GM12864 (cell line): ENCODE measurements at regions not wholly inside any gene's neighbourhood (a gene's known extent, or its start where the extent isn't known, plus 50 kb on each side); places are given as distances from the start of the nearest gene placed in this dataset.

Experiments
- DNase-seq: peaks from one replicate; pipeline ENCODE4 v3.0.0-alpha.2; 2011; ENCODE audit warnings: low read depth
- H3K4me3 ChIP-seq: 2 replicates; pipeline ENCODE4 v1.5.1; 2011; ENCODE audit warnings: mild to moderate bottlenecking, low read depth, low read length, control low read depth
- TF ChIP-seq, protein P1 (sequence below): IDR thresholded peaks from 2 replicates; pipeline ENCODE4 v1.5.1; 2011; ENCODE audit warnings: low read depth, mild to moderate bottlenecking, moderate library complexity, low read length, control low read depth, inconsistent platforms; ENCODE audit errors: missing control alignments

DNA sequence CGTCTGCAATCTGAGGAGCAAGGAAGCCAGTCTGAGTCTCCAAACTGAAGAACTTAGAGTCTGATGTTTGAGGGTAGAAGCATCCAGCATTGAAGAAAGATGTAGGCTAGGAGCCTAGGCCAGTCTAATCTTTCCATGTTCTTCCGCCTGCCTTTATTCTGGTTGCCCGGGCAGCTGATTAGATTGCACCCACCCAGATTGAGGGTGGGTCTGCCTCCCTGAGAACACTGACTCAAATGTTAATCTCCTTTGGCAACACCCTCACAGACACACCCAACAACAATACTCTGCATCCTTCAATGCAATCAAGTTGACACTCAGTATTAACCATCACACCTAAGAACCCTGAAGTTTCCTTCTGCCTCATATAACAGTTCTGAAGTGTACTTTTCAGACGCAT is 350.1 kb downstream of the RFPL4B start:
- no peak for DNase-seq
- no peak overlapping the region for H3K4me3 ChIP-seq
- TF ChIP-seq, protein P1, sequence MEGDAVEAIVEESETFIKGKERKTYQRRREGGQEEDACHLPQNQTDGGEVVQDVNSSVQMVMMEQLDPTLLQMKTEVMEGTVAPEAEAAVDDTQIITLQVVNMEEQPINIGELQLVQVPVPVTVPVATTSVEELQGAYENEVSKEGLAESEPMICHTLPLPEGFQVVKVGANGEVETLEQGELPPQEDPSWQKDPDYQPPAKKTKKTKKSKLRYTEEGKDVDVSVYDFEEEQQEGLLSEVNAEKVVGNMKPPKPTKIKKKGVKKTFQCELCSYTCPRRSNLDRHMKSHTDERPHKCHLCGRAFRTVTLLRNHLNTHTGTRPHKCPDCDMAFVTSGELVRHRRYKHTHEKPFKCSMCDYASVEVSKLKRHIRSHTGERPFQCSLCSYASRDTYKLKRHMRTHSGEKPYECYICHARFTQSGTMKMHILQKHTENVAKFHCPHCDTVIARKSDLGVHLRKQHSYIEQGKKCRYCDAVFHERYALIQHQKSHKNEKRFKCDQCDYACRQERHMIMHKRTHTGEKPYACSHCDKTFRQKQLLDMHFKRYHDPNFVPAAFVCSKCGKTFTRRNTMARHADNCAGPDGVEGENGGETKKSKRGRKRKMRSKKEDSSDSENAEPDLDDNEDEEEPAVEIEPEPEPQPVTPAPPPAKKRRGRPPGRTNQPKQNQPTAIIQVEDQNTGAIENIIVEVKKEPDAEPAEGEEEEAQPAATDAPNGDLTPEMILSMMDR = no peak

DNA sequence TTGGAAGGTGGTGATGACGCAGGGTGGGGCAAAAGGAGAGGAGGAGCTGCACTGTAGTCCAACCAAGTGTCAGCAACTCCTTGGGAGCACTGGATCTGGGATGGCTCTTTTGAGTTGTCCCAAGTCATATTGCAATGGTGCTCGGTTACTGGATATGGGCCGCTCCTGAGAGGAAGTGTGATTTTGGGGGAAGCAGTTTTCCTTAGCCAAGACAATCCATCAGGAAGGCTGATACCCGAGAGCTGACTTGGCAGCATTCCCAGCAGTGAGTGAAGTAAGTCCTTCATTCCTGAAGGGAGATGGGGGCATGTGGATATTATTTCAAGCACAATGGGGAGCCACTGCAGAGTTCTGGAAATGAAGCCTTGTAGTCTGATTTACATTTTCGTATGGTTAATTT is 354.1 kb downstream of the RFPL4B start:
- no peak for DNase-seq

DNA sequence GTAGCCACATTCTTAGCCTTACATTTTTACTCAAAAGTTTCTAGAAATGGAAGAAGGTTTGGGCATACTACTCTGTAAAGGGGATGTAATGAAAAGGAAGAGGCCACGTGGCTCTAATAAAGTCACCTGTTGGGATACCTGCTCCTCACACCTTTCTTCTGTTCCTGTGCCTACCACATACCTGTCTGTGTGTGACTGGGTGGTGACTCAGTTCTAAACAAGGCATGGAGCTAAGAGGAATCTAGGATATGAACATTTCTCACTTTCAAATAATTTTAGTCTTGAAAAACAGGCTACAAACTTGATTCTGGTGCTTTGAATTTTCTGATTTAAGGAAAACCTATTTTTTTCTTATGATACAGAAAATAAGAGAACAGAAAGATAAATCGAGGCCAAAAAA is 363.6 kb downstream of the RFPL4B start:
- H3K4me3 ChIP-seq = no peak overlapping the region
- no peak for DNase-seq
- TF ChIP-seq, protein P1 = no peak

More for the DNA sequence above, 354.1 kb downstream of the RFPL4B start:
- no peak overlapping the region for H3K4me3 ChIP-seq
- TF ChIP-seq, protein P1 = no peak

DNA sequence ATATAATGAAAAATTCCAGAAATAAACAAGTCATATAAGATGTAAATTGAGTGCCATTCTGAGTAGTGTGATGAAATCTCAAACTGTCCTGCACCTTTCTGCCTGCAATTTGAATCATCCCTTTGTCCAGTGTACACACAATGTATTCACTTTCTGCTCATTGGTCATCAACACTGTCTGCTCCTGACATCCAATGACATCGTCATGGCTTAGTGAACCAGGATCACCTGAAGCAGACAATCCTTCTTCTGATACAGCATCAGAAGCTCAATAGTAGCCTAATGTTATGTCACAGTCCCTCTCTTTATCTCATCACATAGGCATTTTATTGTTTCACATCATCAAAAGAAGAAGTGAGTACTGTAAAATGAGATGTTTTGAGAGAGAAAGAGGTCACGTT is 366.3 kb downstream of the RFPL4B start:
- TF ChIP-seq, protein P1 = no peak
- DNase-seq = no peak
- H3K4me3 ChIP-seq = no peak overlapping the region

DNA sequence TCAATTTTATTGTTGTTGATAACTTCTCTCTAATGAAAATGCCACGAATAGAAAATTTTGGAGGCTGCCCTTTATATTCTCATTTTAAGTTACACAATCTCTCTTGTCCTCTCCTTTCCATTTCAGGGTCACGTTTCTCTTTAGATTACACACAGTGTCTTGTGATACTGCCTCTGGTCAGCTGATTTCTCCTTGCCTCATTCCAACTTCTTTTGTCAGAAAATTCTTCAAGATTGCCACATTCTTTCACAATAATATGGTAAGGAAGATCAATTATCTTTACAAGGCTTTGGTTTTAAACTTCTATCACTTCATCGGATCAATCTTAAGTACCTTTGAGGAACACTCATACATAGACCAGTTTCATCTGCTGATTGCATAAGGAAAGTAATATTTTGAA is 370.3 kb downstream of the RFPL4B start:
- TF ChIP-seq, protein P1 = no peak
- no peak overlapping the region for H3K4me3 ChIP-seq
- DNase-seq = no peak

DNA sequence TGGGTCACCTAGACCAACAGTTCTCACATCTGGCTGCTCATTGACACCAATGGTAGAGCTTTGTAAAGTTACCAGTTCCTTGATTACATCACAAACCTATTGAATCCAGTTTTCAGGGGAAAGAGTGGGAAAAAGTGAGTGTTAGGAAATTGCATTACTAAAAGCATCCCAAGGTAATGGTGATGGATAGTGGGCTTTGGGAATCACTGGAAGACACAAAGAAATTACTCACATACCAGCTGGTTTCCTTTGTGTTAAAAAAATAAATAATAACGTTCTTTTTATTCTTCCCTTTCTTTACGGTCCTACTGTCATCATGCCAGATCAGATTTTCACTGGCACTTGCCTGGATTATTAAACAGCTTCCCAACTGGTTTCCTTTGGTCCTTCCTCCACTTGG is 370.7 kb downstream of the RFPL4B start:
- TF ChIP-seq, protein P1 = no peak
- DNase-seq = no peak
- no peak overlapping the region for H3K4me3 ChIP-seq

DNA sequence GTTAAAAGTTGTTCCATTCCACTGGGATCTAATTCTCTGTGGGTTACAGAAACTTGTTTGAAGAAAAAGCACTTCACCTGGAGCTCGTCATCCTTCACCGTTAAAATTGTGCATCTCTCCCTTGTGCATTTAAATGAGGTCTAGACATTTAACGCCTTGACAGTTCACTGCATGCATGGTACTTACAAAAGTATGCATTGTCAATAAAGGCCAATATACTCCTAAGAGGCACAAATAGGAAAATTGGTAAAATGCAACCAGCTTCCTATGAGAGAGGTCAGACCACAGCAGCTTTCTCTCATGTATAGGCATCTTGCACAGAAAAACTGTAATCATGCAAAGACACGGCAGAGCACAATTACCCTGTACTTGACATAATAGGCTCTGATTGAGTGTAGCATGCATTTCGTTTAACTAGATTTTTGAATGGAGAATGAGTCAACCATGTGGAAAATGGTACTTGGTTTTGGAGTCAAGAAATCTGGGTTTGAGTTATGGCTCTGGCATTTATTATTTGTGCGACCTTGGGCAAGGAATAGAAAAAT is 378.5 kb downstream of the RFPL4B start:
- TF ChIP-seq, protein P1 = no peak
- no peak overlapping the region for H3K4me3 ChIP-seq
- DNase-seq = no peak
